Neural crest cell (in vitro differentiated cells): ENCODE measurements at regions not wholly inside any gene's neighbourhood (a gene's known extent, or its start where the extent isn't known, plus 50 kb on each side); places are given as distances from the start of the nearest gene placed in this dataset.

ENCODE experiments used
- DNase-seq: peaks from one replicate; pipeline ENCODE4 v3.0.0; 2021; ENCODE audit warnings: low read depth, mixed read lengths, low spot score
- H3K27ac Mint-ChIP-seq: one replicate; pipeline ENCODE4 v1.8.0; 2021; ENCODE audit warnings: mild to moderate bottlenecking, mixed read lengths; ENCODE audit not compliant: unreplicated experiment
- H3K27me3 Mint-ChIP-seq: 2 replicates; pipeline ENCODE4 v1.8.0; 2021; ENCODE audit warnings: low read depth, mild to moderate bottlenecking, mixed read lengths
- H3K36me3 Mint-ChIP-seq: 2 replicates; pipeline ENCODE4 v1.8.0; 2021; ENCODE audit warnings: low read depth, mild to moderate bottlenecking, mixed read lengths
- H3K4me1 Mint-ChIP-seq: 2 replicates; pipeline ENCODE4 v1.8.0; 2021; ENCODE audit warnings: mixed read lengths
- H3K4me3 Mint-ChIP-seq: one replicate; pipeline ENCODE4 v1.8.0; 2021; ENCODE audit warnings: mild to moderate bottlenecking, mixed read lengths
- H3K9me3 Mint-ChIP-seq: 2 replicates; pipeline ENCODE4 v1.8.0; 2021; ENCODE audit warnings: mixed read lengths
- CTCF ChIP-seq: fragments of 200-600 bp; sonication (generic); conservative IDR thresholded peaks from 2 replicates; pipeline ENCODE4 v1.5.0; 2021; ENCODE audit warnings: antibody characterized with exemption, mild to moderate bottlenecking

GRCh38 chr12:74144396-74144795, 393.2 kb upstream of the ATXN7L3B start:
- H3K4me3 Mint-ChIP-seq, result no peak overlapping the region
- no peak for DNase-seq
- H3K9me3 Mint-ChIP-seq, result no peaks in the 10 kb centered on the region
- no peaks in the 10 kb centered on the region for H3K36me3 Mint-ChIP-seq
- no peaks in the 10 kb centered on the region for H3K27me3 Mint-ChIP-seq
- no peak overlapping the region for H3K27ac Mint-ChIP-seq
- H3K4me1 Mint-ChIP-seq, result no peaks in the 10 kb centered on the region
- TF ChIP-seq CTCF, result no peak

- Mint-ChIP-seq H3K27ac (no peak overlapping the region), H3K27me3 (no peaks in the 10 kb centered on the region), H3K4me3 (no peak overlapping the region), H3K4me1 (no peaks in the 10 kb centered on the region), H3K36me3 (no peaks in the 10 kb centered on the region), H3K9me3 (no peaks in the 10 kb centered on the region)
- DNase-seq, result no peak
- TF ChIP-seq CTCF, result no peak
Observed at GRCh38 chr12:74145328-74145727, 392.3 kb upstream of the ATXN7L3B start.

- DNase-seq, result no peak
- H3K4me3 Mint-ChIP-seq, result no peak overlapping the region
- H3K27me3 Mint-ChIP-seq, result no peaks in the 10 kb centered on the region
- H3K9me3 Mint-ChIP-seq, result no peaks in the 10 kb centered on the region
- TF ChIP-seq CTCF, result no peak
- H3K36me3 Mint-ChIP-seq, result no peaks in the 10 kb centered on the region
- no peak overlapping the region for H3K27ac Mint-ChIP-seq
- H3K4me1 Mint-ChIP-seq, result no peaks in the 10 kb centered on the region
Observed at GRCh38 chr12:74148849-74149248, 388.8 kb upstream of the ATXN7L3B start.

GRCh38 chr12:74152370-74152769, 385.3 kb upstream of the ATXN7L3B start:
- no peak for TF ChIP-seq CTCF
- Mint-ChIP-seq H3K36me3 (no peaks in the 10 kb centered on the region), H3K4me3 (no peak overlapping the region), H3K4me1 (no peaks in the 10 kb centered on the region), H3K27me3 (no peaks in the 10 kb centered on the region), H3K27ac (no peak overlapping the region), H3K9me3 (no peaks in the 10 kb centered on the region)
- no peak for DNase-seq

GRCh38 chr12:74166096-74166495, 371.5 kb upstream of the ATXN7L3B start:
- Mint-ChIP-seq H3K36me3 (no peaks in the 10 kb centered on the region), H3K27me3 (no peaks in the 10 kb centered on the region), H3K4me1 (no peaks in the 10 kb centered on the region)

More at GRCh38 chr12:74166096-74166495, 371.5 kb upstream of the ATXN7L3B start:
- no peak overlapping the region for H3K27ac Mint-ChIP-seq
- no peak for DNase-seq
- no peak overlapping the region for H3K4me3 Mint-ChIP-seq
- TF ChIP-seq CTCF, result no peak
- no peaks in the 10 kb centered on the region for H3K9me3 Mint-ChIP-seq
